HG02970 (cell line): ENCODE measurements at regions not wholly inside any gene's neighbourhood (a gene's known extent, or its start where the extent isn't known, plus 50 kb on each side); places are given as distances from the start of the nearest gene placed in this dataset.

ENCODE experiments used
- ATAC-seq: cut with Tn5 transposase; IDR thresholded peaks from one replicate; pipeline ENCODE4 v1.9.1; 2021; ENCODE audit warnings: mild to moderate bottlenecking, moderate library complexity, moderate number of reproducible peaks; ENCODE audit not compliant: unreplicated experiment, low FRiP score

GRCh38 chr3:22899441-22899840 lies 303.7 kb upstream of the UBE2E2 start:
- ATAC-seq: no peak

GRCh38 chr3:22900296-22900695 lies 302.8 kb upstream of the UBE2E2 start:
- ATAC-seq: no peak

GRCh38 chr3:22901684-22902083 lies 301.4 kb upstream of the UBE2E2 start:
- ATAC-seq: no peak

- no peak for ATAC-seq
Observed at GRCh38 chr3:22907161-22907780, 295.9 kb upstream of the UBE2E2 start.

- ATAC-seq: no peak
Observed at GRCh38 chr3:22907796-22908195, 295.3 kb upstream of the UBE2E2 start.

- ATAC-seq: no peak
Observed at GRCh38 chr3:22908989-22909507, 294.1 kb upstream of the UBE2E2 start.

GRCh38 chr3:22916933-22917332 lies 286.2 kb upstream of the UBE2E2 start:
- no peak for ATAC-seq

- ATAC-seq: no peak
Observed at GRCh38 chr3:22920006-22920405, 283.1 kb upstream of the UBE2E2 start.

- ATAC-seq: no peak
Observed at GRCh38 chr3:22922317-22922716, 280.8 kb upstream of the UBE2E2 start.

GRCh38 chr3:22923711-22924110 lies 279.4 kb upstream of the UBE2E2 start:
- no peak for ATAC-seq

GRCh38 chr3:22928216-22929110 lies 274.7 kb upstream of the UBE2E2 start:
- no peak for ATAC-seq

GRCh38 chr3:22933051-22933840 lies 269.9 kb upstream of the UBE2E2 start:
- no peak for ATAC-seq

GRCh38 chr3:22933841-22934116 lies 269.3 kb upstream of the UBE2E2 start:
- ATAC-seq: no peak

GRCh38 chr3:22935040-22935439 lies 268.1 kb upstream of the UBE2E2 start:
- ATAC-seq: no peak

GRCh38 chr3:22937536-22937935 lies 265.6 kb upstream of the UBE2E2 start:
- ATAC-seq: no peak

GRCh38 chr3:22938739-22939138 lies 264.4 kb upstream of the UBE2E2 start:
- no peak for ATAC-seq

- ATAC-seq: no peak
Observed at GRCh38 chr3:22939349-22939748, 263.8 kb upstream of the UBE2E2 start.

GRCh38 chr3:22940285-22940684 lies 262.8 kb upstream of the UBE2E2 start:
- ATAC-seq: no peak

- ATAC-seq: no peak
Observed at GRCh38 chr3:22942981-22943380, 260.1 kb upstream of the UBE2E2 start.

- ATAC-seq: no peak
Observed at GRCh38 chr3:22947851-22948250, 255.3 kb upstream of the UBE2E2 start.

GRCh38 chr3:22951910-22952309 lies 251.2 kb upstream of the UBE2E2 start:
- ATAC-seq: no peak
